Dendritic cell treated with granulocyte-macrophage colony-stimulating factor and Interleukin-4, amounts not matched to agents 40 ng/mL and 50 ng/mL, for 4 days (primary cell): ENCODE measurements at regions not wholly inside any gene's neighbourhood (a gene's known extent, or its start where the extent isn't known, plus 50 kb on each side); places are given as distances from the start of the nearest gene placed in this dataset.

ENCODE experiments used
- H3K27ac Mint-ChIP-seq: one replicate; pipeline ENCODE4 v1.8.0; 2022; ENCODE audit warnings: mild to moderate bottlenecking, mixed read lengths
- H3K27me3 Mint-ChIP-seq: one replicate; pipeline ENCODE4 v1.8.0; 2022; ENCODE audit warnings: mild to moderate bottlenecking, mixed read lengths
- H3K36me3 Mint-ChIP-seq: one replicate; pipeline ENCODE4 v1.8.0; 2022; ENCODE audit warnings: low read depth, mixed read lengths
- H3K4me1 Mint-ChIP-seq: one replicate; pipeline ENCODE4 v1.8.0; 2022; ENCODE audit warnings: low read depth, mixed read lengths
- H3K4me3 Mint-ChIP-seq: one replicate; pipeline ENCODE4 v1.8.0; 2022; ENCODE audit warnings: mild to moderate bottlenecking, moderate library complexity, mixed read lengths
- H3K9me3 Mint-ChIP-seq: one replicate; pipeline ENCODE4 v1.8.0; 2022; ENCODE audit warnings: mixed read lengths
- intact Hi-C: fragments of 100-400 bp; cut with micrococcal nuclease; formaldehyde crosslinking; loops from one replicate; pipeline ENCODE4 v1.15.0; 2022

- H3K27me3 Mint-ChIP-seq: peaks cover 5% of the 10 kb centered on the region
- H3K4me3 Mint-ChIP-seq: no peak overlapping the region
- H3K36me3 Mint-ChIP-seq: no peaks in the 10 kb centered on the region
- H3K27ac Mint-ChIP-seq: no peak overlapping the region
- intact Hi-C loops: no loop called here
- peaks cover 22% of the 10 kb centered on the region for H3K9me3 Mint-ChIP-seq
- H3K4me1 Mint-ChIP-seq: no peaks in the 10 kb centered on the region
These were observed 64.5 kb downstream of the COPS8 start for GRCh38 chr2:237150186-237150585.

DNA sequence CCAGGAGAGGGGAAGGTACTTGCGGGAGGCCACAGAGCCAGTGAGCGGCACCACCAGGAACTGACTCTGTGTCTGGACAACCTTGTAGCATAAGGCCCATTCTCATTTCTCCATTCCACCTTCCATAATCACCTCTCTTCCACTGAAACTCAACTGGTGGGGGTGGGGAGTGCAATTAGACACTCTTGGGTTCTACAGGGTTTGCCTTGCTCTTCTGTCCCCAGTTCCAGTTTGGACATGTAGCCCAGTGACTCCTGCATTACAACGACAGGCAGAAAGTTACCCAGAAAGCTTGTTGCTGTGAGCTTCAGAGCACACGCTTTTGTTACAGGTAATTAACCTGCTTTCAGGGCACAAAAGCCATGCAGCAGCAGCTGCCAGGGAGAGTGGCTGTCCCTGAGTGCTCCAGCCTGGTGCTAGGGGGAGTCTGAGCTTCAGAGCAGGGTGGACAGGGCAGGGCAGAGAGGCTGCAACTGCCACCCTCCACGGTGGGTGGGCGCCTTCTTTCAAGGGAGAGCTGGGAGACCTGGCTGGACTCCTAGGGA is 65.2 kb downstream of the COPS8 start:
- Mint-ChIP-seq H3K9me3 (peaks cover 21% of the 10 kb centered on the region), H3K4me1 (no peaks in the 10 kb centered on the region), H3K36me3 (no peaks in the 10 kb centered on the region), H3K27me3 (peaks cover 5% of the 10 kb centered on the region), H3K4me3 (no peak overlapping the region), H3K27ac (no peak overlapping the region)
- intact Hi-C loops: no loop called here

DNA sequence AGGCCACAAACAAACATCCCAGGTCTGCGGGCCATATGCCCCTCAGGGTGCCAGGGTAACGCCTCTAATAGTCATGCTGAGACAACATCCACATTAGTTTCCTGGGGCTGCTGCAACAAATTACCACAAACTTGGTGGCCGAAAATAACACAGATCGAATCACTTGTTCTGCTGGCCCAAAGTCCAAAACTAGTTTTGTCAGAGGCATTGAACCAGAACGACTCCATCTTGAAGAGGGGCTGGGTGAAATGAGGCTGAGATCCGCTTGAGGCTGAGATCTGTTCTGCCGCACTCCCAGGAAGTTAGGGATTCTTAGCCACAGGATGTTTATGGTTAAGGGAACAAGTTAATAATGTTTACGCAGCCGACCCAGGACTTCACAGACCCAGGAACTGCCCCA is 66.7 kb downstream of the COPS8 start:
- H3K27me3 Mint-ChIP-seq: peaks cover 16% of the 10 kb centered on the region
- peaks cover 10% of the 10 kb centered on the region for H3K9me3 Mint-ChIP-seq
- intact Hi-C loops: no loop called here
- H3K36me3 Mint-ChIP-seq: no peaks in the 10 kb centered on the region
- H3K4me1 Mint-ChIP-seq: no peaks in the 10 kb centered on the region
- H3K4me3 Mint-ChIP-seq: no peak overlapping the region
- H3K27ac Mint-ChIP-seq: no peak overlapping the region

- no peaks in the 10 kb centered on the region for H3K36me3 Mint-ChIP-seq
These were observed 67.5 kb downstream of the COPS8 start for GRCh38 chr2:237153181-237153580.

GRCh38 chr2:237154082-237154638 is 68.5 kb downstream of the COPS8 start:
- intact Hi-C loops: no loop called here
- no peak overlapping the region for H3K4me3 Mint-ChIP-seq
- no peaks in the 10 kb centered on the region for H3K36me3 Mint-ChIP-seq
- H3K27me3 Mint-ChIP-seq: peaks cover 16% of the 10 kb centered on the region
- no peaks in the 10 kb centered on the region for H3K9me3 Mint-ChIP-seq
- H3K4me1 Mint-ChIP-seq: no peaks in the 10 kb centered on the region
- H3K27ac Mint-ChIP-seq: no peak overlapping the region

More at GRCh38 chr2:237153181-237153580, 67.5 kb downstream of the COPS8 start:
- H3K27me3 Mint-ChIP-seq: peaks cover 16% of the 10 kb centered on the region
- H3K4me3 Mint-ChIP-seq: no peak overlapping the region
- intact Hi-C loops: no loop called here
- peaks cover 4% of the 10 kb centered on the region for H3K9me3 Mint-ChIP-seq
- H3K4me1 Mint-ChIP-seq: no peaks in the 10 kb centered on the region
- H3K27ac Mint-ChIP-seq: no peak overlapping the region

DNA sequence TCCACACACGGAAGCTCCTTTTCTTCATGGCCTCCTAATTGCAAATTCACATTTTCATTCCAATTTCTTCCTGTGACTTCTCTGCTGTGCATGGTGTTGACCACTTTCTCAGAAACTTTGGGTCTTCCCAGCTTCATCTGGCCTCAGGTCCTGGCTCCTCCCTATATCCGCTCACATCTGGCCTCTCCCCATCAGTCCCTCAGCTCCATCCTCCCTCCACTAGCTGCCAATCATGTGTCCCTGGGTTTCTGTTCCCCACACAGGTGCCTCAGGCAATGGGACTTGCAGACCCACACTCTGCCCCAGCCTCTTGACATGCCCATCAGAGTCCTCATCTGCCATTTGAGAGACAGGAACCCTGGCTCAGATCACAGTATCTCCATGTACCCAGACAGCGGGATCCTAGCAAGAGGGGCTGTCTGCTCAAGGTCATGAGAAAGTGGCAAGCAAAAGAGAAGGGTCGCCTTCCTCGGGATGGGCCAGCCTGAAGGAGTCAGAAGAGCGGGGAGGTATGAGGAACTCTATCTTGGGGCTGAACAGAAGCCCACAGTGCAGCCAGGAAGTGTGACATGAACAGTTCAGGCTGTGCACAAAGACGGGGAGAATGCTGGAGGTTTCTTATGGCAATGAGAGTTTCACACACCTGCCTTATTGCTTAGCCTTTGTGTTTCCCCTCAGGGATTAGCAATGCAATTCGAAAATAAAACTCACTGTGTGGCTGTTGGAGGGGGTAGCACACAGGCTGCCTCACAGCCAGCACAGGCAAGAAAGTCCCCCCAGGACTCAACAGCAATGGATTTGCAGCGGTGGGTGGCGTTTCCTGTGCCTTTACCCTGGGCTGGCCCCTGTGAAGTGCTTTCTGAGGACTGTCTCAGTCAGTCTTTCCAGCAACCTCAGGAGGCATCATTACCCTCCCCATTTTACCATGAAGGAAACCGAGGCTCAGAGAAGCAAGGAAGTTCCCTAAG is 69.5 kb downstream of the COPS8 start:
- H3K4me3 Mint-ChIP-seq: no peak overlapping the region
- H3K4me1 Mint-ChIP-seq: no peaks in the 10 kb centered on the region
- H3K27ac Mint-ChIP-seq: no peak overlapping the region
- no peaks in the 10 kb centered on the region for H3K9me3 Mint-ChIP-seq
- H3K27me3 Mint-ChIP-seq: peaks cover 16% of the 10 kb centered on the region
- H3K36me3 Mint-ChIP-seq: no peaks in the 10 kb centered on the region
- intact Hi-C loops: no loop called here

DNA sequence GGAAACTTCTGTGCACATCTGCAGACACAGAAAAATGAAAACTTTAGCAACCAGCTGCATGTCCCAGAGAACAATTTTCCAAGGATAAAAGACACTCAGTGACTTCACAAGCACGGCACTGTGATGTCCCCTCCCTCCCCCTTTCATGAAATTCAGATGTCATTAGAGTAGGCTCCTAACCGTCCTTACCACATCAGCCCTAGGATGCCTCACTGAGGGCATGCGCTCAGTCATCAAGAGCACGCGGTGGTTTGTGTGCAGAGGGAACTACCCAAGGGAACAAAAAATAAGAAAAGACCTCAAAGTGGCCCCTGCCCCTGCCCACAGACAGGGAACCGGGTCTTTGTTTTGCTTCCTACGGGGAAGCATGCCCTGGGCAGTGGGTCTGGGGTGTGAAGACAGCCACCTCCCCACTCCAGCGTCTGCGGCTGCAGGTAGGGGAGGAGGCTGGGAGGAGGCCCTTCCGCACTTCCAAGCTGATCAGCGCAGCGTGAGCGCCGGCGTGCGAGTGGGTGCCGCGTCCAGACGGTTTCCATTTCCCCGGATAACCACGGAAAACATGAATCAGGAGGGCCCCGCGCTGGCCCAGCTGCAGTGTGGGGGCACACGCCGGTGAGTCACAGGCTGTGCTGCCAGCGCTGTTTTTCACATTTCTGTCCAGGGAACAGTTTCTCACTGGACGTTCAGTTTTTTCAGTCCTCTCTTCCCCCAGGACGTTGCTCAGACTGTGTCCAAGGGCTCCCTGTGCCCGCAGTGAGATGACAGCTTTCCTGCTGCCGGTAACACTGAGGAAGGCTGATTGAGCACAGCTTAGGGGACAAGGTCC is 70.6 kb downstream of the COPS8 start:
- H3K9me3 Mint-ChIP-seq: no peaks in the 10 kb centered on the region
- intact Hi-C loops: no loop called here
- H3K36me3 Mint-ChIP-seq: no peaks in the 10 kb centered on the region
- peaks cover 16% of the 10 kb centered on the region for H3K27me3 Mint-ChIP-seq
- H3K4me3 Mint-ChIP-seq: no peak overlapping the region
- H3K4me1 Mint-ChIP-seq: no peaks in the 10 kb centered on the region
- H3K27ac Mint-ChIP-seq: no peak overlapping the region

- intact Hi-C loops: no loop called here
- Mint-ChIP-seq H3K4me3 (no peak overlapping the region), H3K27ac (no peak overlapping the region), H3K36me3 (no peaks in the 10 kb centered on the region), H3K9me3 (no peaks in the 10 kb centered on the region), H3K4me1 (no peaks in the 10 kb centered on the region), H3K27me3 (peaks cover 19% of the 10 kb centered on the region)
These were observed 71.4 kb downstream of the COPS8 start for GRCh38 chr2:237156857-237157779.

DNA sequence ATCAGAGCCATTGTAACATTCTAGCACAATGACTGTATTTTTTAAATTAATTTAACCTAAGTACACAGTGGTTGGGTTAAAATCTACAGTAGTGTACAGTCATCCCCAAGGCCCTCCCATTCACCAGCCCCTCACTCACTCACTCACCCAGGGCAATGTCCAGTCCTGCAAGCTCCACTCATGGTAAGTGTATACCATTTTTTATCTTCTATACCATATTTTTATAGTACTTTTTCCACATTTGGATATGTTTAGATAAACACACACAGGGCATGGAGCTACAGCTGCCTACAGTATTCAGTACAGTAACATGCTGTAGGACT is 72.1 kb downstream of the COPS8 start:
- peaks cover 19% of the 10 kb centered on the region for H3K27me3 Mint-ChIP-seq
- no peaks in the 10 kb centered on the region for H3K9me3 Mint-ChIP-seq
- H3K27ac Mint-ChIP-seq: no peak overlapping the region
- no peaks in the 10 kb centered on the region for H3K36me3 Mint-ChIP-seq
- no peaks in the 10 kb centered on the region for H3K4me1 Mint-ChIP-seq
- no peak overlapping the region for H3K4me3 Mint-ChIP-seq
- intact Hi-C loops: no loop called here

DNA sequence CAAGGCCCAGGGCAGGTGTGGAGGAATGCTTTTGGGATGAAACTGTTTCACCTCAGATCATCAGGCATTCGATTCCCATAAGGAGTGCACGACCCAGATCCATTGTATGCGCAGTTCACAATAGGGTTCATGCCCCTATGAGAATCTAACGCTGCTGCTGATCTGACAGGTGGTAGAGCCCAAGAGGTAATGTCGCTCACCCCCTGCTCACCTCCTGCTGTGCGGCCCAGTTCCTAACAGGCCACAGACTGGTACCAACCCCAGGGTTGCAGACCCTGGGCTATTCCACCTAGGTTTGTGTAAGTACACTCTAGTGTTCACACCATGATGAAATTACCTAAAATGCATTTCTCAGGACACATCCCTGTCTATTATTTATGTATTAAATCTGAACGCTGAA is 72.5 kb downstream of the COPS8 start:
- Mint-ChIP-seq H3K4me3 (no peak overlapping the region), H3K4me1 (no peaks in the 10 kb centered on the region), H3K9me3 (no peaks in the 10 kb centered on the region), H3K27me3 (peaks cover 19% of the 10 kb centered on the region), H3K36me3 (no peaks in the 10 kb centered on the region), H3K27ac (no peak overlapping the region)
- intact Hi-C loops: no loop called here

DNA sequence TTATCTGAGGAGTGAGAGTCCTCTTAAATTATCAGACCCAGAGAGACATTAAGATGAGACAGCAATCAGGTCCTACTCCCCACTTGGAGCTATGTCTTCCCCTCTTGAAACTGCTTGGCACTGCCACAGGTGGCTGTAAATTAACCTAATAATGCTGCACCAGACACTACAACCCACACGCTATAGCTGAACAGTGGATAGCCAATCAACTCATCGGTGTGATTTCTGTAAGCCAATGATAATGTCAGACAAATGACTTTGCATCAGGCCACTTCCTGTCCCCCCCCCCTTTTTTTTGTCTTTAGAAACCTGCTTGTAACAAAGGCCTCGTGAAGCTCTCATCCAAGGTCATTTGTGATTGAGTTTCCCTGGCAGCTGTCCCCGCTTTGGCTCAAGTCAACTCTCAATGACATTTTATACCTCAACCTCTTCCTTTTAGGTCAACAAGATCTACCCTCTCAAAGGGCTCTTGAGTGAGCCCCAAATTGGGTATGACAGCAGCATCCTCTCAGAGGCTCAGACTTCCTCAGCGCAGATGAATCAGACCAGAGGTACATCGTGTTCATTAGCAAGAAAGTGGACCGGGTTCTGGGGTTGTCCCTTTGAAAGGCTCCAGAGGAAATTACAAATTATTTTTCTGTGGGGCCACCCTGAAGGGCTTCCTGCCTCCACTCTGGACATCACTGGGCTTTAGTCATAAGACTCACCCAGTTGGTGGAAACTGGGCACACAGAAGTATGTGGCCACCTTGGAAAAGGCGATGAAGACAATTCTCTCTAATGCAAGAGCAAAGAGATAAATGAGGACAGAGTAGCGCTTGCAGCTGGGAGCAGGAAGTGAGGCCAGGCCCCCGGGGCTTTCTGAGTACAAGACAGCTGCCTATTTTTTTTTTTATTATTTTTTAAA is 73.6 kb downstream of the COPS8 start:
- H3K4me3 Mint-ChIP-seq: no peak overlapping the region
- peaks cover 19% of the 10 kb centered on the region for H3K27me3 Mint-ChIP-seq
- intact Hi-C loops: no loop called here
- no peaks in the 10 kb centered on the region for H3K4me1 Mint-ChIP-seq
- no peak overlapping the region for H3K27ac Mint-ChIP-seq
- H3K36me3 Mint-ChIP-seq: no peaks in the 10 kb centered on the region
- H3K9me3 Mint-ChIP-seq: no peaks in the 10 kb centered on the region

DNA sequence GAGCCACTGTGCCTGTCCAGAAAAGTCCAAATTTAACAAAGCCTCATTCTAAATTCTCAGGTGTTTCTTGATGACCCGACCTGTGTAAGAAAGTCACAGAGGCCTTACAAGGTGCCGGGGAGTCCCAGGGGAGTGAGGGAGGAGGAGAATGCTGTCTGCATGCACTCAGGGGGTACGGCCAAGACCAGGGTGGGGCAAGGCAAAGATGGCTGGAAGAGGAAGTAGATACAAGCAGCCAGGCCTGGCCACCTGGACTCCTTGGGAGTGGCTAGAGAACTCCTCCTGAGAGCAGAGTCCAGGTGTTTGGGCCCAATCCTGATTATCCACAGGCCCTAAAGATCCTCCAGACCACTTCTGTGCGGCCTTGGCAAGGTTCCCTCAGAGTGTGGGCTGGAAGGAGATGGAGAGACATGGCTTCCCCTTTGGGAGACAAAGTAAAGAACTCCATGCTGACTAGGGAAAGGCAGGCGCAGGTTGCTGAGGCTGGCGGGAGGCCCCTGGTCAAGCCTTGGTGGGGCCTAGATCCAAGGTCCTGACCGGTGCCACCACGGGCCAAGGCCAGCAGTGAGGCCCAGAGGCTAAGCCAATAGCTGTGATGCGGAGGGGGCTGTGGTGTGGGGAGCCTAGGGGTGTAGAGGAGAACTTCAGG is 74.7 kb downstream of the COPS8 start:
- Mint-ChIP-seq H3K36me3 (no peaks in the 10 kb centered on the region), H3K27me3 (peaks cover 18% of the 10 kb centered on the region), H3K4me3 (no peak overlapping the region), H3K27ac (no peak overlapping the region), H3K9me3 (no peaks in the 10 kb centered on the region), H3K4me1 (no peaks in the 10 kb centered on the region)
- intact Hi-C loops: loop anchor here (10.0 kb wide), 1 partner anchor 244 kb away; no protein-coding TSS in a partner anchor
